ENCODE measurements at regions not wholly inside any gene's neighbourhood (a gene's known extent, or its start where the extent isn't known, plus 50 kb on each side); places are given as distances from the start of the nearest gene placed in this dataset.

- TF ChIP-seq TAF1 (IDR thresholded peaks at IDR 0.05; ENCODE audit: low read depth) (no peak), CTCF (IDR thresholded peaks at IDR 0.05; ENCODE audit: poor library complexity, severe bottlenecking) (no peak)
These were observed 138.6 kb downstream of the B3GNT2 start for GRCh38 chr2:62334440-62335058.
